ENCODE measurements at regions not wholly inside any gene's neighbourhood (a gene's known extent, or its start where the extent isn't known, plus 50 kb on each side); places are given as distances from the start of the nearest gene placed in this dataset.

DNA sequence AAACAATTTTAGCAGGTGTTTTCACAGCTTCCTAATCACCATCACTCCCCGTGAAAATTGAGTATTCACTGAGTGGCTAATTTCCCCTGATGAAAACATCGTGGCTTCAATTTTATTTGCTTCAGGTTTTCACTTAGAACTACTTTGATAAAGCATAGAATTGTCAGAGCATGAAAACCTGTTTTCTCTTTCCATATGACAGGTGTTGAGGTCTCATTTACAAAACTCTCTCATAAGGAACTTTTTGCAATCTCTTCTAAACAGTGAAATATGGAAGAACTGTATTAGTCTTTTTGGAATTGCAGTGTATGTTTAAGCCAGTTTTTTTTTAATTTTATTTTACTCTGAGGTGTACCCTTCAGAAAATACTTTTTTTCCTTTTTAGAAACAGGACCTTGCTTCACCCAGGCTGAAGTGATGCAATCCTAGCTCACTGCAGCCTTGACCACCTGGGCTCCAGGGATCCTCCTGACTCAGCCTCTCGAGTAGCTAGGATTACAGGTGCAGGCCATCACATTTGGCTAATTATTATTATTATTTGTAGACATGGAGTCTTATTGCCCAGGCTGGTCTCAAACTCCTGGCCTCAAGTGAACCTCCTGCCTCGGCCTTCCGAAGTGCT, 111.2 kb upstream of the RAPGEF2 start:
- H3K36me3 ChIP-seq, result no peaks in the 10 kb centered on the region
- H3K27me3 ChIP-seq, result no peaks in the 10 kb centered on the region
- no peaks in the 10 kb centered on the region for H3K4me1 ChIP-seq
- TF ChIP-seq POLR2A (IDR thresholded peaks at IDR 0.05) (no peak), CTCF (IDR thresholded peaks at IDR 0.05) (no peak)
- H3K4me3 ChIP-seq, result no peak overlapping the region
- H3K9me3 ChIP-seq, result no peaks in the 10 kb centered on the region
- intact Hi-C loops (cut with DNase I; ENCODE audit: low total_unique reads), result no loop called here
- no peak for DNase-seq
- H3K27ac ChIP-seq, result no peak overlapping the region

- no peak for DNase-seq
- no peaks in the 10 kb centered on the region for H3K36me3 ChIP-seq
- intact Hi-C loops (cut with DNase I; ENCODE audit: low total_unique reads), result no loop called here
- no peaks in the 10 kb centered on the region for H3K9me3 ChIP-seq
- H3K4me1 ChIP-seq, result no peaks in the 10 kb centered on the region
- H3K27me3 ChIP-seq, result no peaks in the 10 kb centered on the region
- no peak overlapping the region for H3K4me3 ChIP-seq
- H3K27ac ChIP-seq, result no peak overlapping the region
- TF ChIP-seq POLR2A (IDR thresholded peaks at IDR 0.05) (no peak), CTCF (IDR thresholded peaks at IDR 0.05) (no peak)
Measured at GRCh38 chr4:158993891-158994290, 109.0 kb upstream of the RAPGEF2 start.

DNA sequence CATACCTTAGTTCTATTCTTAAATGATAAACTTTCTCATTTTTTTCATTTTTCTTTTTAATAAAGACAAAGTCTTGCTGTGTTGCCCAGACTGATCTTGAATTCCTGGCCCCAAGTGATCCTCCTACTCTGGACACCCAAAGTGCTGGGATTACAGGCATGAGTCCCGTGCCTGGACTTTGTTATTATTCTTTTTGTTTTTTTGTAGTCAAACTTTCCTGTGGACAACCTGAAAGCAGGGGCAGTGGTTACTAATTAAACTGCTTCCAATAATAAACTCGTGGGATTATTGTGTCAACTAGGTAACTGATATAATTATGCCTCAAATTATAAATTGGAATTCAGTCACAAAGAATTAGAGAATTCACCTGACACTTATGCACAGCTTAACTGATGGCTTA, 107.8 kb upstream of the RAPGEF2 start:
- intact Hi-C loops (cut with DNase I; ENCODE audit: low total_unique reads), result no loop called here
- no peak overlapping the region for H3K4me3 ChIP-seq
- no peak overlapping the region for H3K27ac ChIP-seq
- TF ChIP-seq POLR2A (IDR thresholded peaks at IDR 0.05) (no peak), CTCF (IDR thresholded peaks at IDR 0.05) (no peak)
- no peaks in the 10 kb centered on the region for H3K27me3 ChIP-seq
- H3K9me3 ChIP-seq, result no peaks in the 10 kb centered on the region
- no peak for DNase-seq
- H3K36me3 ChIP-seq, result no peaks in the 10 kb centered on the region
- no peaks in the 10 kb centered on the region for H3K4me1 ChIP-seq

- TF ChIP-seq POLR2A (IDR thresholded peaks at IDR 0.05) (no peak), CTCF (IDR thresholded peaks at IDR 0.05) (no peak)
- Histone ChIP-seq H3K4me1 (no peaks in the 10 kb centered on the region), H3K27ac (no peak overlapping the region), H3K27me3 (no peaks in the 10 kb centered on the region), H3K4me3 (no peak overlapping the region), H3K9me3 (no peaks in the 10 kb centered on the region), H3K36me3 (no peaks in the 10 kb centered on the region)
- DNase-seq, result no peak
- intact Hi-C loops (cut with DNase I; ENCODE audit: low total_unique reads), result no loop called here
Measured at GRCh38 chr4:158995965-158996364, 106.9 kb upstream of the RAPGEF2 start.

GRCh38 chr4:158996669-158997074, 106.2 kb upstream of the RAPGEF2 start:
- DNase-seq, result no peak
- H3K9me3 ChIP-seq, result no peaks in the 10 kb centered on the region
- H3K36me3 ChIP-seq, result no peaks in the 10 kb centered on the region
- no peaks in the 10 kb centered on the region for H3K4me1 ChIP-seq
- intact Hi-C loops (cut with DNase I; ENCODE audit: low total_unique reads), result no loop called here
- no peak overlapping the region for H3K27ac ChIP-seq
- TF ChIP-seq CTCF (IDR thresholded peaks at IDR 0.05) (no peak), POLR2A (IDR thresholded peaks at IDR 0.05) (no peak)
- no peaks in the 10 kb centered on the region for H3K27me3 ChIP-seq
- H3K4me3 ChIP-seq, result no peak overlapping the region

All from uterus (tissue), 3 donors.